Endothelial cell of umbilical vein (primary cell): ENCODE measurements at regions not wholly inside any gene's neighbourhood (a gene's known extent, or its start where the extent isn't known, plus 50 kb on each side); places are given as distances from the start of the nearest gene placed in this dataset.

Source experiments
- BruUV-seq: library from RNA; stranded (reverse); fragments of 400-500 nt; replicated peaks from 2 replicates; lab custom pipeline; 2021; lab: Mats Ljungman, UMichigan
- CTCF ChIA-PET: fragments of 300-600, 350-600 bp; sonication (Branson Sonifier 250); formaldehyde crosslinking; loops from one replicate; lab custom pipeline; 2021; ENCODE audit warnings: antibody characterized with exemption, inconsistent platforms; lab: Charles Lee
- POLR2A ChIA-PET: fragments of 300-600, 350-600 bp; sonication (Branson Sonifier 250); formaldehyde crosslinking; loops from one replicate; lab custom pipeline; 2021; ENCODE audit warnings: antibody characterized with exemption, inconsistent platforms; lab: Charles Lee
- DNase-seq: peaks from one replicate; pipeline ENCODE4 v3.0.0-alpha.2; 2011; ENCODE audit warnings: low read depth, low spot score
- FAIRE-seq: peaks from 2 replicates; lab custom pipeline; 2011; peaks lifted over from hg19 to GRCh38; lab: Jason Lieb, UNC
- H2AFZ ChIP-seq: 2 replicates; pipeline ENCODE4 v1.6.0; 2012; ENCODE audit warnings: low read depth, low read length, control low read depth, inconsistent platforms
- H3K27ac ChIP-seq: 2 replicates; pipeline ENCODE4 v1.5.1; 2011; ENCODE audit warnings: low read depth, mild to moderate bottlenecking, control low read depth, low read length, moderate library complexity; ENCODE audit not compliant: insufficient read depth
- H3K27me3 ChIP-seq, 2 experiments: 2 replicates each; pipeline versions ENCODE4 v1.6.0 to v1.6.1; 2011; ENCODE audit warnings: low read length in 2 of 2, mixed read lengths in 1 of 2; ENCODE audit not compliant: control insufficient read depth in 2 of 2, insufficient read depth in 2 of 2
- H3K36me3 ChIP-seq, 2 experiments: 2 replicates in 1 of 2; 3 replicates in 1 of 2; pipeline ENCODE4 v1.5.1; 2011; ENCODE audit warnings: low read length in 2 of 2, mild to moderate bottlenecking in 1 of 2, moderate library complexity in 1 of 2; ENCODE audit not compliant: control insufficient read depth in 2 of 2, insufficient read depth in 2 of 2; ENCODE audit errors: extremely low read depth in 1 of 2
- H3K4me1 ChIP-seq: 3 replicates; pipeline ENCODE4 v1.5.1; 2011; ENCODE audit warnings: mild to moderate bottlenecking, low read length; ENCODE audit not compliant: control insufficient read depth, insufficient read depth; ENCODE audit errors: extremely low read depth
- H3K4me2 ChIP-seq: 2 replicates; pipeline ENCODE4 v1.6.1; 2011; ENCODE audit warnings: low read length, control low read depth, mixed read lengths; ENCODE audit not compliant: insufficient read depth
- H3K4me3 ChIP-seq, 3 experiments: fragments of 200-600 bp in 1 of 3; sonication (generic), shearing (Covaris generic) in 1 of 3; replicated peaks in 1 of 3; 2 replicates each; pipeline ENCODE4 v1.5.1; 2011 to 2016; ENCODE audit warnings: control low read depth in 3 of 3, low read length in 3 of 3, mild to moderate bottlenecking in 2 of 3, inconsistent platforms in 1 of 3, low read depth in 1 of 3, moderate library complexity in 1 of 3; ENCODE audit not compliant: insufficient read depth in 1 of 3
- H3K79me2 ChIP-seq: 2 replicates; pipeline ENCODE4 v1.6.0; 2012; ENCODE audit warnings: low read length, inconsistent platforms; ENCODE audit not compliant: control insufficient read depth, insufficient read depth
- H3K9ac ChIP-seq: replicated peaks from 2 replicates; pipeline ENCODE3; 2011; ENCODE audit warnings: low read length, control low read depth; ENCODE audit not compliant: insufficient read depth; ENCODE audit errors: extremely low read depth
- H3K9me1 ChIP-seq: replicated peaks from 3 replicates; pipeline ENCODE4 v1.6.0; 2011; ENCODE audit warnings: mild to moderate bottlenecking, low read length; ENCODE audit not compliant: control insufficient read depth, insufficient read depth; ENCODE audit errors: extremely low read depth
- H3K9me3 ChIP-seq: replicated peaks from 2 replicates; pipeline ENCODE4 v1.5.1; 2012; ENCODE audit warnings: low read length, inconsistent platforms; ENCODE audit not compliant: control insufficient read depth, insufficient read depth
- H4K20me1 ChIP-seq: replicated peaks from 2 replicates; pipeline ENCODE3; 2011; ENCODE audit warnings: mild to moderate bottlenecking, low read length; ENCODE audit not compliant: control insufficient read depth, insufficient read depth; ENCODE audit errors: extremely low read depth
- CTCF ChIP-seq, 2 donors: IDR thresholded peaks; 1 replicate in 1 of 2; 2 replicates in 1 of 2; pipeline ENCODE4 v1.5.1; 2011; ENCODE audit warnings: low read length in 2 of 2, mild to moderate bottlenecking in 2 of 2, moderate library complexity in 2 of 2, control low read depth in 1 of 2, inconsistent platforms in 1 of 2, low read depth in 1 of 2; ENCODE audit not compliant: insufficient read depth in 1 of 2; ENCODE audit errors: extremely low read depth in 1 of 2
- EZH2 ChIP-seq: IDR thresholded peaks from 2 replicates; pipeline ENCODE4 v1.6.1; 2012; ENCODE audit warnings: borderline replicate concordance, low read depth, mild to moderate bottlenecking, moderate library complexity, low read length, inconsistent platforms; ENCODE audit not compliant: severe bottlenecking
- FOS ChIP-seq: IDR thresholded peaks from 2 replicates; pipeline ENCODE4 v1.6.1; 2011; ENCODE audit warnings: mild to moderate bottlenecking, low read length, moderate library complexity, borderline replicate concordance; ENCODE audit not compliant: insufficient read depth
- GATA2 ChIP-seq: IDR thresholded peaks from 2 replicates; pipeline ENCODE4 v1.7.0; 2011; ENCODE audit warnings: low read depth, mild to moderate bottlenecking, moderate library complexity, mixed read lengths, low read length; ENCODE audit not compliant: insufficient read length, insufficient read depth
- JUN ChIP-seq: IDR thresholded peaks from 2 replicates; pipeline ENCODE4 v1.6.1; 2011; ENCODE audit warnings: borderline replicate concordance, low read depth; ENCODE audit not compliant: insufficient read length, insufficient read depth
- MAX ChIP-seq: IDR thresholded peaks from 2 replicates; pipeline ENCODE4 v1.6.1; 2011; ENCODE audit not compliant: insufficient read depth, insufficient read length
- MYC ChIP-seq: IDR thresholded peaks from one replicate; pipeline ENCODE4 v1.6.1; 2011; ENCODE audit warnings: mild to moderate bottlenecking, low read depth, low read length
- POLR2A ChIP-seq: IDR thresholded peaks from 2 replicates; pipeline ENCODE4 v1.6.1; 2012; ENCODE audit warnings: low read depth, mild to moderate bottlenecking, control low read depth, low read length
- POLR2AphosphoS5 ChIP-seq: IDR thresholded peaks from 2 replicates; pipeline ENCODE4 v1.6.1; 2012; ENCODE audit warnings: low read depth, mild to moderate bottlenecking, control low read depth, low read length, moderate library complexity; ENCODE audit not compliant: insufficient read depth
- dilution Hi-C: fragments of 300-500 bp; cut with MboI; formaldehyde crosslinking; loops from one replicate; pipeline ENCODE4 v1.15.0; 2019; ENCODE audit warnings: low sequenced_read_pairs; ENCODE audit not compliant: extremely low pct_ligation_motif_present
- intact Hi-C: fragments of 100-400 bp; cut with micrococcal nuclease; formaldehyde crosslinking; loops from one replicate; pipeline ENCODE4 v1.10.0; 2022

- ChIA-PET CTCF (no interaction called here), POLR2A (no interaction called here)
- Histone ChIP-seq H3K27me3 (no peaks in the 10 kb centered on the region), H3K4me3 (no peak overlapping the region), H3K79me2 (no peaks in the 10 kb centered on the region), H4K20me1 (no peaks in the 10 kb centered on the region), H3K4me1 (no peaks in the 10 kb centered on the region), H3K9ac (no peak overlapping the region), H3K9me1 (no peaks in the 10 kb centered on the region), H3K36me3 (no peaks in the 10 kb centered on the region), H3K27ac (no peak overlapping the region), H3K4me2 (no peak overlapping the region), H3K9me3 (peaks cover 5% of the 10 kb centered on the region), H2AFZ (no peak overlapping the region)
- no peak for DNase-seq
- intact Hi-C loops = no loop called here
- dilution Hi-C loops = no loop called here
- TF ChIP-seq JUN = no peak
- no peak for TF ChIP-seq POLR2A
- TF ChIP-seq FOS = no peak
- no peak for TF ChIP-seq EZH2
- no peak for TF ChIP-seq MYC
- no peak for TF ChIP-seq GATA2
- no peak for TF ChIP-seq CTCF (IDR thresholded peaks at IDR 0.05; ENCODE audit: extremely low read depth in 1 of 2, insufficient read depth in 1 of 2, low read depth in 1 of 2, low read length in 2 of 2)
- TF ChIP-seq POLR2AphosphoS5 = no peak
- no peak for TF ChIP-seq MAX
- FAIRE-seq = no peak
- no TSS peak for BruUV-seq
Measured at GRCh38 chr14:48814562-48814961, 771.6 kb downstream of the RPS29 start.
